Activated B cell treated with CpG ODN at 0.5 μM for 24 hours (primary cell): ENCODE measurements at regions not wholly inside any gene's neighbourhood (a gene's known extent, or its start where the extent isn't known, plus 50 kb on each side); places are given as distances from the start of the nearest gene placed in this dataset.

Experiments
- ATAC-seq: fragments of 200-7000 bp; cut with Tn5 transposase; one replicate; pipeline ENCODE4 v1.10.0; 2021; ENCODE audit warnings: low read depth, mild to moderate bottlenecking, moderate library complexity
- CTCF ChIA-PET: fragments of 350-600 bp; sonication (Branson Sonifier 250); formaldehyde crosslinking; loops from one replicate; lab custom pipeline; 2021; ENCODE audit warnings: antibody characterized with exemption; lab: Charles Lee
- POLR2A ChIA-PET: fragments of 350-600 bp; sonication (Branson Sonifier 250); formaldehyde crosslinking; loops from one replicate; lab custom pipeline; 2021; ENCODE audit warnings: antibody characterized with exemption; lab: Charles Lee
- DNase-seq: peaks from one replicate; pipeline ENCODE4 v3.0.0; 2022
- H3K27ac Mint-ChIP-seq: one replicate; pipeline ENCODE4 v1.8.0; 2020; ENCODE audit warnings: mixed read lengths
- H3K27me3 Mint-ChIP-seq: one replicate; pipeline ENCODE4 v1.8.0; 2021; ENCODE audit warnings: mixed read lengths
- H3K36me3 Mint-ChIP-seq: one replicate; pipeline ENCODE4 v1.8.0; 2021; ENCODE audit warnings: low read depth, mixed read lengths
- H3K4me1 Mint-ChIP-seq: one replicate; pipeline ENCODE4 v1.8.0; 2021; ENCODE audit warnings: mixed read lengths
- H3K4me3 Mint-ChIP-seq: one replicate; pipeline ENCODE4 v1.8.0; 2020; ENCODE audit warnings: mild to moderate bottlenecking, mixed read lengths
- H3K9me3 Mint-ChIP-seq: one replicate; pipeline ENCODE4 v1.8.0; 2020; ENCODE audit warnings: mixed read lengths
- CTCF ChIP-seq: fragments of 200-600 bp; IDR thresholded peaks from one replicate; pipeline ENCODE4 v1.8.0; 2022; ENCODE audit warnings: antibody characterized with exemption, mild to moderate bottlenecking
- intact Hi-C: fragments of 100-400 bp; cut with micrococcal nuclease; formaldehyde crosslinking; loops from one replicate; pipeline ENCODE4 v1.15.1; 2024

DNA sequence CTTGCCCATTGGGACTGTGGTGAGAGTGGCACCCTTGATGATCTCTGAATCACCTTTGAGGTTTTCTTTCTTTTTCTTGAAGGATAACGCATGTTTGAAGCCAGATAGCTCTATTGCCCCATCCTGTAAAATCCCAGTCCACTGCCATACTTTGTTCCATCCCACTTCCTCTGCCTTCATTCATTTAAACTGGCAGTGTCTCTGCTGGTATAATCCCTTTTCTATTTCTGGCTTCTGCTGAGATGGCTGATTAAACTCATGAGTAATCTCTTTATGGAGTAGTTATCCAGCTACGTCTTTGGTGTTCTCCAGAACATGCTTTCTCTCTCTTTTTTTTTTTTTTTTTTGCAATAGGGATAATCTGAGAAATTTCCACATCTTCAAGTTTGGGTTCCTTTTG lies 656.5 kb upstream of the SALL1 start:
- no peaks in the 10 kb centered on the region for H3K9me3 Mint-ChIP-seq
- no peaks in the 10 kb centered on the region for H3K4me1 Mint-ChIP-seq
- intact Hi-C loops: no loop called here
- ChIA-PET CTCF (no interaction called here), POLR2A (no interaction called here)
- DNase-seq: no peak
- no peak for TF ChIP-seq CTCF
- H3K27me3 Mint-ChIP-seq: no peaks in the 10 kb centered on the region
- H3K4me3 Mint-ChIP-seq: no peak overlapping the region
- no peak for ATAC-seq
- no peaks in the 10 kb centered on the region for H3K36me3 Mint-ChIP-seq
- no peak overlapping the region for H3K27ac Mint-ChIP-seq

GRCh38 chr16:51801635-51802034 lies 650.6 kb upstream of the SALL1 start:
- ATAC-seq (no peak), DNase-seq (no peak)
- no peaks in the 10 kb centered on the region for H3K27me3 Mint-ChIP-seq
- H3K4me1 Mint-ChIP-seq: no peaks in the 10 kb centered on the region
- TF ChIP-seq CTCF: no peak
- H3K27ac Mint-ChIP-seq: no peak overlapping the region
- no peak overlapping the region for H3K4me3 Mint-ChIP-seq
- no peaks in the 10 kb centered on the region for H3K36me3 Mint-ChIP-seq
- H3K9me3 Mint-ChIP-seq: no peaks in the 10 kb centered on the region
- ChIA-PET CTCF (no interaction called here), POLR2A (no interaction called here)
- intact Hi-C loops: no loop called here

DNA sequence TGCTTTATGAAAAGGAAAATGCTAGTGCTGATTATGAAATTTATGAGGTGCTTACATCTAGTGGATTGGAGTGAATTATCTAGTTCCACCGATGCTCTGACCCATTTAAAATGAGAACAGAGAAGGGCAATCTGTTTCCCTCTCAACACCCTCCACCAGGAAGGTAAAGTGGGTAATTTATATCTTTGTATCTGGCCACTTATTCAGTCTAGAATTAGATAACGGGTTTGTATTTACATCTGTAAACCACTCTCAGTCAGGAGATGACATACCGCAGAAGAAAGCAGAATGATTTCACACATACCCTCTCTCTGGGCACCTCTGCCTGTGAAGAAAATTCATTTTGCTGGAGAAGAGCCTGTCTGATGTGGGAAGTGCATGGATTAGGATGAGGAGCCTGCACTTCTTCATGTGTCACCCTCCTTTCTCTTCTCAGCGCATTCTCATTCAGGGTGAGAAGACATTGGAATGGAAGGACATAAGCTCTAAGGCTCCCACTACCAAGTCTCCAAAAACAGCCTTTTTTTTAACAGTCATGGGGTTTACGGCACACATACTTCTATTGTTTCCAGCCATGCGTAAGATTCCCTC lies 646.7 kb upstream of the SALL1 start:
- H3K4me1 Mint-ChIP-seq: no peaks in the 10 kb centered on the region

DNA sequence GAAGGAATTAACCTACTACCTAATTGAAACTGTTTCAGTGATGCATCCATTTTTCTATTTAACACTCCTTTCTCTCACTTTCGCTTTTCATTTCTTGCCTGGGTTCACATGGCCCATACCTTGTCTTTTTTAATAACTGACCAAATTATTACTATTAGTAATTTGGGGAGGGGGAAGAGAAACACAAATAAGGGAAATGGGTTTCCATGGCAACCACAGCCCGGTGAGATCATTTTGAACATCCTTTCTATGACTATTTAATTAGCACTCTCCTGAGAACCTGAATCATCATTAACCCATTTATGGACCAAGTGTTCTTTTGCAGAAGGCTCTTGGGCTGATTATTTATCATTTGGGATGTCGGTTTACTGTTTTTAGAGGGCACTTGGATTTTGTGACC lies 628.2 kb upstream of the SALL1 start:
- DNase-seq: no peak

More for the DNA sequence above, 646.7 kb upstream of the SALL1 start:
- intact Hi-C loops: no loop called here
- Mint-ChIP-seq H3K36me3 (no peaks in the 10 kb centered on the region), H3K9me3 (peaks cover 2% of the 10 kb centered on the region), H3K27me3 (no peaks in the 10 kb centered on the region), H3K27ac (no peak overlapping the region), H3K4me3 (no peak overlapping the region)
- ChIA-PET POLR2A (no interaction called here), CTCF (no interaction called here)
- ATAC-seq: no peak
- no peak for TF ChIP-seq CTCF
- no peak for DNase-seq

More for the DNA sequence above, 628.2 kb upstream of the SALL1 start:
- ATAC-seq: no peak
- no peaks in the 10 kb centered on the region for H3K9me3 Mint-ChIP-seq
- intact Hi-C loops: no loop called here
- no peaks in the 10 kb centered on the region for H3K36me3 Mint-ChIP-seq
- H3K27ac Mint-ChIP-seq: no peak overlapping the region
- no peaks in the 10 kb centered on the region for H3K27me3 Mint-ChIP-seq
- H3K4me1 Mint-ChIP-seq: no peaks in the 10 kb centered on the region
- ChIA-PET POLR2A (no interaction called here), CTCF (no interaction called here)
- H3K4me3 Mint-ChIP-seq: no peak overlapping the region
- no peak for TF ChIP-seq CTCF
